ENCODE measurements at regions not wholly inside any gene's neighbourhood (a gene's known extent, or its start where the extent isn't known, plus 50 kb on each side); places are given as distances from the start of the nearest gene placed in this dataset.

GRCh38 chr13:103614761-103615160 is 548.5 kb upstream of the SLC10A2 start:
- no peak for TF ChIP-seq CTCF (conservative IDR thresholded peaks at IDR 0.05; ENCODE audit: low read depth in 2 of 2)
- TF ChIP-seq POLR2AphosphoS5 (IDR thresholded peaks at IDR 0.05; ENCODE audit: low read depth): no peak
- no peak for TF ChIP-seq STAT1 (IDR thresholded peaks at IDR 0.05; ENCODE audit: unreplicated experiment)
- TF ChIP-seq EZH2 (IDR thresholded peaks at IDR 0.05; ENCODE audit: low read depth, unreplicated experiment): no peak

All from GM23338 (cell line).